ENCODE measurements at regions not wholly inside any gene's neighbourhood (a gene's known extent, or its start where the extent isn't known, plus 50 kb on each side); places are given as distances from the start of the nearest gene placed in this dataset.

GRCh38 chr2:19846567-19846966 lies 55.2 kb downstream of the TTC32 start:
- intact Hi-C loops (cut with DNase I; ENCODE audit: low total_unique reads) = no loop called here
- no peak for TF ChIP-seq CTCF (IDR thresholded peaks at IDR 0.05 in 8 of 11, conservative IDR thresholded peaks at IDR 0.05 in 3 of 11)
- no peak for TF ChIP-seq POLR2AphosphoS5 (IDR thresholded peaks at IDR 0.05)
- TF ChIP-seq POLR2A (IDR thresholded peaks at IDR 0.05) = no peak
- peaks cover 0 to 18% (median 0%) of the 10 kb centered on the region in 7 donors for H3K27me3 ChIP-seq (replicated peaks in 1 of 7)
- 88 to 96% (median 93%) methylated on average over 2 of the region's 2 CpGs for WGBS, 5 donors
- no peak for DNase-seq
- H3K27ac ChIP-seq = no peak overlapping the region
- H3K4me1 ChIP-seq = no peaks in the 10 kb centered on the region
- H3K9me3 ChIP-seq = no peaks in the 10 kb centered on the region
- H3K4me3 ChIP-seq = no peak overlapping the region
- no peaks in the 10 kb centered on the region for H3K36me3 ChIP-seq

GRCh38 chr2:19846030-19846429 lies 55.8 kb downstream of the TTC32 start:
- DNase-seq = no peak
- 77 to 84% (median 82%) methylated on average over 4 of the region's 4 CpGs for WGBS, 5 donors
- Histone ChIP-seq H3K27ac (no peak overlapping the region), H3K4me3 (no peak overlapping the region), H3K36me3 (no peaks in the 10 kb centered on the region), H3K9me3 (no peaks in the 10 kb centered on the region), H3K27me3 (replicated peaks in 1 of 7) (peaks cover 0 to 18% (median 0%) of the 10 kb centered on the region in 7 donors), H3K4me1 (no peaks in the 10 kb centered on the region)
- intact Hi-C loops (cut with DNase I; ENCODE audit: low total_unique reads) = no loop called here
- no peak for TF ChIP-seq POLR2A (IDR thresholded peaks at IDR 0.05)
- no peak for TF ChIP-seq CTCF (IDR thresholded peaks at IDR 0.05 in 8 of 11, conservative IDR thresholded peaks at IDR 0.05 in 3 of 11)
- TF ChIP-seq POLR2AphosphoS5 (IDR thresholded peaks at IDR 0.05) = no peak

GRCh38 chr2:19845323-19845920 lies 56.4 kb downstream of the TTC32 start:
- intact Hi-C loops (cut with DNase I; ENCODE audit: low total_unique reads) = no loop called here

GRCh38 chr2:19844750-19845149 lies 57.0 kb downstream of the TTC32 start:
- H3K27me3 ChIP-seq (replicated peaks in 1 of 7) = peaks cover 0 to 18% (median 0%) of the 10 kb centered on the region in 7 donors
- no peaks in the 10 kb centered on the region for H3K36me3 ChIP-seq
- no peak overlapping the region for H3K27ac ChIP-seq
- H3K4me3 ChIP-seq = no peak overlapping the region
- DNase-seq = no peak
- intact Hi-C loops (cut with DNase I; ENCODE audit: low total_unique reads) = no loop called here
- H3K4me1 ChIP-seq = no peaks in the 10 kb centered on the region
- 68 to 79% (median 71%) methylated on average over 5 of the region's 5 CpGs for WGBS, 5 donors
- TF ChIP-seq CTCF (IDR thresholded peaks at IDR 0.05 in 8 of 11, conservative IDR thresholded peaks at IDR 0.05 in 3 of 11) = no peak
- no peak for TF ChIP-seq POLR2AphosphoS5 (IDR thresholded peaks at IDR 0.05)
- no peak for TF ChIP-seq POLR2A (IDR thresholded peaks at IDR 0.05)
- no peaks in the 10 kb centered on the region for H3K9me3 ChIP-seq

More at GRCh38 chr2:19845323-19845920, 56.4 kb downstream of the TTC32 start:
- 68 to 84% (median 73%) methylated on average over 3 to 5 of the region's 5 CpGs for WGBS, 5 donors
- H3K4me1 ChIP-seq = no peaks in the 10 kb centered on the region
- DNase-seq = no peak
- H3K27me3 ChIP-seq (replicated peaks in 1 of 7) = peaks cover 0 to 18% (median 0%) of the 10 kb centered on the region in 7 donors
- H3K9me3 ChIP-seq = no peaks in the 10 kb centered on the region
- H3K36me3 ChIP-seq = no peaks in the 10 kb centered on the region
- H3K27ac ChIP-seq = no peak overlapping the region
- no peak overlapping the region for H3K4me3 ChIP-seq
- TF ChIP-seq POLR2A (IDR thresholded peaks at IDR 0.05) (no peak), CTCF (IDR thresholded peaks at IDR 0.05 in 8 of 11, conservative IDR thresholded peaks at IDR 0.05 in 3 of 11) (no peak), POLR2AphosphoS5 (IDR thresholded peaks at IDR 0.05) (no peak)
